Spleen (tissue), 7 donors: ENCODE measurements at regions not wholly inside any gene's neighbourhood (a gene's known extent, or its start where the extent isn't known, plus 50 kb on each side); places are given as distances from the start of the nearest gene placed in this dataset.

Source experiments
- CTCF ChIP-seq, 11 experiments: fragments of 200-600 bp in 7 of 11; fragments of 450-650 bp in 4 of 11; sonication (generic) in 4 of 11; IDR thresholded peaks in 8 of 11; conservative IDR thresholded peaks in 3 of 11; 1 replicate in 7 of 11; 2 replicates in 4 of 11; pipeline versions ENCODE4 v1.4.0 to v1.8.0; 2016 to 2021; ENCODE audit warnings: antibody characterized with exemption in 11 of 11, inconsistent platforms in 4 of 11, mild to moderate bottlenecking in 1 of 11
- POLR2A ChIP-seq, 3 donors: fragments of 450-650 bp; IDR thresholded peaks; one replicate each; pipeline ENCODE4 v1.5.1; 2017; ENCODE audit warnings: antibody characterized with exemption in 3 of 3, mild to moderate bottlenecking in 1 of 3
- POLR2AphosphoS5 ChIP-seq, 3 donors: sonication (generic); formaldehyde crosslinking; IDR thresholded peaks; one replicate each; pipeline ENCODE4 v1.5.1; 2017; ENCODE audit warnings: antibody characterized with exemption in 3 of 3
- donor health status: DM: no; HTN: no; CAD: no; lungs with moderate emphysema.
- donor health status: DM: no; HTN: no; CAD: no.
- donor health status: DM: no; HTN: no; CAD: no.

- TF ChIP-seq CTCF (IDR thresholded peaks at IDR 0.05 in 8 of 11, conservative IDR thresholded peaks at IDR 0.05 in 3 of 11), result no peak
- TF ChIP-seq POLR2AphosphoS5 (IDR thresholded peaks at IDR 0.05), result peak in 1 of 3 donors; percentile 38
- no peak for TF ChIP-seq POLR2A (IDR thresholded peaks at IDR 0.05)
These were observed 79.0 kb downstream of the NR2F2 start for GRCh38 chr15:96409215-96410138.
